Small intestine (tissue), 7 donors: ENCODE measurements at regions not wholly inside any gene's neighbourhood (a gene's known extent, or its start where the extent isn't known, plus 50 kb on each side); places are given as distances from the start of the nearest gene placed in this dataset.

Experiments used
- DNase-seq, 2 donors: peaks; one replicate each; pipeline versions ENCODE4 v3.0.0 to v3.0.0-alpha.2; 2013
- FAIRE-seq: peaks from 2 replicates; lab custom pipeline; 2012; peaks lifted over from hg19 to GRCh38; lab: Jason Lieb, UNC
- H3K27ac ChIP-seq, 3 donors: one replicate each; pipeline ENCODE4 v1.5.1; 2013; ENCODE audit warnings: low read length in 2 of 3, mild to moderate bottlenecking in 2 of 3, control low read depth in 1 of 3, inconsistent platforms in 1 of 3, low read depth in 1 of 3, moderate library complexity in 1 of 3
- H3K27me3 ChIP-seq, 3 donors: one replicate each; pipeline ENCODE4 v1.6.1; 2013; ENCODE audit warnings: low read length in 3 of 3, inconsistent platforms in 1 of 3; ENCODE audit not compliant: control insufficient read depth in 3 of 3, insufficient read depth in 3 of 3
- H3K36me3 ChIP-seq, 3 donors: one replicate each; pipeline ENCODE4 v1.6.1; 2013; ENCODE audit warnings: low read length in 3 of 3, inconsistent platforms in 1 of 3, low read depth in 1 of 3, mild to moderate bottlenecking in 1 of 3, moderate library complexity in 1 of 3; ENCODE audit not compliant: control insufficient read depth in 3 of 3, insufficient read depth in 2 of 3
- H3K4me1 ChIP-seq, 3 donors: one replicate each; pipeline ENCODE4 v1.6.1; 2013; ENCODE audit warnings: low read length in 2 of 3, inconsistent platforms in 1 of 3, low read depth in 1 of 3, mild to moderate bottlenecking in 1 of 3, moderate library complexity in 1 of 3; ENCODE audit not compliant: control insufficient read depth in 3 of 3, insufficient read depth in 2 of 3
- H3K4me3 ChIP-seq, 3 donors: one replicate each; pipeline ENCODE4 v1.5.1; 2013; ENCODE audit warnings: low read length in 3 of 3, control low read depth in 1 of 3, inconsistent platforms in 1 of 3, low read depth in 1 of 3, mild to moderate bottlenecking in 1 of 3, moderate library complexity in 1 of 3
- H3K9me3 ChIP-seq, 2 donors: one replicate each; pipeline ENCODE4 v1.6.1; 2013; ENCODE audit warnings: low read depth in 1 of 2, low read length in 1 of 2; ENCODE audit not compliant: control insufficient read depth in 2 of 2, insufficient read depth in 1 of 2
- whole genome bisulfite sequencing, 3 donors: extraction: QIAGEN DNeasy Blood & Tissue Kit; methylation state at CpG; one replicate each; pipeline ENCODE4 v1.1.7; 2013; 5-methylcytosine and 5-hydroxymethylcytosine counted together
- donor health status: healthy with polysubstance abuse.
- donor health status: control.
- donor health status: control.
- donor health status: Bipolar disorder and iron deficiency.
- donor health status: healthy.

DNA sequence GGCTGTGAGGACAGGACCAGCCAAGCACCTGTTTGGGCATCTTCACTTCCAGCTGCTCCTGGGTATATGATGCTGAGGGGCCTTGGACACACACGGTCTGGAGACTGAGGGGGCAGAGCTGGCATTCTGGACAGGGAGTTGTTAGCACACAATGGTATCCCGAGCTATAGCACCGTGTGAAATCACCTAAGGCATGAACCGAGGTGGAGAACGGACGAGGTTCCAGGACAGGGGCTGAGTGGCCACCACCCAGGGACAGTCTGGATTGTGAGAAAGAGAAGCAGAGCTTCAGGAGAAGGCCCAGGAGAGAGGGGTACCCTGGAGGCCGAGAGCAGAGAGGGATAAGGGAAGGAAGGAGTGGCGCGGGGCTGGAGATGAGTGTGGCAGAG is 571.8 kb downstream of the TCERG1L start:
- no peak overlapping the region for H3K4me3 ChIP-seq
- H3K36me3 ChIP-seq: no peaks in the 10 kb centered on the region
- DNase-seq (no peak), FAIRE-seq (no peak)
- WGBS, 3 donors: 60 to 76% (median 71%) methylated on average over 9 of the region's 9 CpGs
- H3K27ac ChIP-seq: no peak overlapping the region
- H3K9me3 ChIP-seq: no peaks in the 10 kb centered on the region
- H3K4me1 ChIP-seq: no peaks in the 10 kb centered on the region
- H3K27me3 ChIP-seq: no peaks in the 10 kb centered on the region

DNA sequence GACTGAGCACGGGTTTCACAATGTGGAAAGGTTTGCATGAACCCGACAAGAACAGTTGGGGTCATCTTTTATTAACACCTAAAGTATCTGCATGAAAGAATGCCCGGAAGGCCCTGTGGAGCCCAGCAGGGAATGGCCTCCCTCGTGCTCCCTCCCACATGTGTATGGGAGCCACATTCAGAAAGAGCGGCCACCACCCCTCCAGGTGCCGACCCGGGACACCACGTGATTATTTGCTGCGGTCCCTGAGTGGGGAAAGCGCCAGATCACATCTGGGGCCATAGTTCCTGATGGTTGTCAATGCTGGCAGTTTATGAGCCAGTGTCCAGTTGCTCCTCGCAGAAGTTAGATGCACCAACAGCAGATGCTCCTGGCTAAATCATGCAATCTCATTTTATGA is 571.4 kb downstream of the TCERG1L start:
- Histone ChIP-seq H3K4me3 (no peak overlapping the region), H3K36me3 (no peaks in the 10 kb centered on the region), H3K9me3 (no peaks in the 10 kb centered on the region), H3K27ac (no peak overlapping the region), H3K4me1 (no peaks in the 10 kb centered on the region), H3K27me3 (no peaks in the 10 kb centered on the region)
- FAIRE-seq (no peak), DNase-seq (no peak)
- 79 to 84% (median 79%) methylated on average over 11 of the region's 11 CpGs for WGBS, 3 donors

DNA sequence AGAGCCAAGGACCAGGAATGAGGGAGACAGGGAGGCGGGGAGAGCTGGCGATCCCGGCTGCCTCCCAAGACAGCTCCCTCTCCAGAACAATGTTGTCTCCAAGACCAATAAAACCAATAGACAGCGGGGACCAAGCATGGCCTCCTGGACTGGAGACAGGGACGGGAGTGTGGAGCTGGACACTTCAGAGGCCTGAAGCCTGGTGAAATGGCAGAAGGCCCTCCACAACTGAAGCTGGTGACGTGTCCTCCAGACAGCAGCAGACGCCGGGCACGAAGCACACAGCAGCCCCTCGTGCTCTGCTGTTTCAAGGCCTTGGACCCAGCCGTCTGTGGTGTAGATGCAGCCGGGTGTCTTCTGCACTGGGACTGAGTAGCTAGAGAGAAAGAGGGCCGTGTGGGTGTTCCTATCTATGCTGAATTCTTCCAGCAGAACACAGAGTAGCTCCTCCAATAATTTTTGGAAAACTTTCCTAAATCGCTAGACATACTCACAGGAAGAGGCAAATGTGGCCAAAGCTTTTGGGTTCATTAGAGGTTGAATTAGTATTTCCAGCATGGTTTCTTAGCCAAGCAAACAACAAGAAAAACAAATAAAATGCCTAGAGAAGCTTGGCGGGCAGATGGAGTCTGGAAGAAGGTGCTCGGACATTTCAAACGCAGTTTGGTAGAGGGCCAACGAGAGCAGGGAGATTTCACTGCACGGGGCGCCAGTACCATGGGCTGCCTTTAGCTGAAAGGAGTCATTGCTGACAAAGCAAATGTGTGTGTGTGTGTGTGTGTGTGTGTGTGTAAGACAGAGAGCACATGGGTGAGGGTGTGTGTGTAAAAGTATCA is 570.4 kb downstream of the TCERG1L start:
- H3K36me3 ChIP-seq: no peaks in the 10 kb centered on the region
- no peak overlapping the region for H3K4me3 ChIP-seq
- no peaks in the 10 kb centered on the region for H3K4me1 ChIP-seq
- 62 to 69% (median 66%) methylated on average over 20 of the region's 20 CpGs for WGBS, 3 donors
- H3K27ac ChIP-seq: no peak overlapping the region
- H3K9me3 ChIP-seq: no peaks in the 10 kb centered on the region
- DNase-seq (no peak), FAIRE-seq (no peak)
- no peaks in the 10 kb centered on the region for H3K27me3 ChIP-seq

DNA sequence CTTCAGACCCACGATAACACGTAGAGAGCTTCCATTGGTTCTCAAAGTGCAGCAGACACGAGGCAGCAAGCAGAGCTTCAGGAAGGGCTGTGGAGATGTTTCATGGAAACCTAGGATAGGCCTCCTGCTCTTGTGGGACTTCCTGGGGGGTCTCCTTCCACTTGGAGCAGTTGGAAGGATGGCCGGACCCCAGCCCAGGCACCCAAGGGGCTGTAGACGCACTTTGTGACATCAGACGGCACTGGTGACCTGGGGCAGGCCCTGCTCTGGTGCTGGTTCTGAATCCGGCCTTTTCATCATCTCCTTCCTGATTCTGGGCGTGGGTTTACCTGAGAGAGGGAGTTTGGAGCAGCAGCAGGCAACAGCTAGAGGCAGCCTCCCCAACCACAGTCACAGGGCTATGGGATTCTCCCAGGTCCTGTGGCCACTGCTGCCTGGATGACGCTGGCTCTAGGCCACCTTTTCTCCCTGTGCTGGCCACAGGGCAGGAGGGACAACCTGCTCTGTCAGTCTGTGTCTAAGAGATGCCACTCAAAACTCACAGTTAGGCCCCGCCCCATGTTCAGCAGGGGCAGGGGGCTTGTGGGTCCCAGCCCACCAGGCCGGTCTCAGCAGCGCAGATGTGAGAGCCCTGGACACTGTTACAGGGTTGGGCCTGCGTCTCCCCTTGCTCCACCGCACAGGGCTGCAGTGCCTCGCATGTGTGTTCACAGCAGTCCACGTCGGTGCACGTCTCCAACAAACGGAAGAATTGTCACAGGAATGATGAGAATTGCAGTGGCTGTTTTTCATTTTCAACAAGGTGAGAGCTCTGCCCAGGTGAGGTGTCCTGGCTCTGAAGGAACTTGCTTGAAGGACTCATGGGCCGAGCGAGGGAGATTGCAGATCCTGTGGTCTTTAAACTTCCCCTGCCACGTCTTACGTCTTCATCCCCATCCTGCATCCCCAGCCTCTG is 569.3 kb downstream of the TCERG1L start:
- Histone ChIP-seq H3K27me3 (no peaks in the 10 kb centered on the region), H3K4me3 (no peak overlapping the region), H3K9me3 (no peaks in the 10 kb centered on the region), H3K4me1 (no peaks in the 10 kb centered on the region), H3K36me3 (no peaks in the 10 kb centered on the region), H3K27ac (no peak overlapping the region)
- WGBS, 3 donors: 78 to 82% (median 82%) methylated on average over 23 of the region's 23 CpGs
- DNase-seq: no peak
- FAIRE-seq: no peak

DNA sequence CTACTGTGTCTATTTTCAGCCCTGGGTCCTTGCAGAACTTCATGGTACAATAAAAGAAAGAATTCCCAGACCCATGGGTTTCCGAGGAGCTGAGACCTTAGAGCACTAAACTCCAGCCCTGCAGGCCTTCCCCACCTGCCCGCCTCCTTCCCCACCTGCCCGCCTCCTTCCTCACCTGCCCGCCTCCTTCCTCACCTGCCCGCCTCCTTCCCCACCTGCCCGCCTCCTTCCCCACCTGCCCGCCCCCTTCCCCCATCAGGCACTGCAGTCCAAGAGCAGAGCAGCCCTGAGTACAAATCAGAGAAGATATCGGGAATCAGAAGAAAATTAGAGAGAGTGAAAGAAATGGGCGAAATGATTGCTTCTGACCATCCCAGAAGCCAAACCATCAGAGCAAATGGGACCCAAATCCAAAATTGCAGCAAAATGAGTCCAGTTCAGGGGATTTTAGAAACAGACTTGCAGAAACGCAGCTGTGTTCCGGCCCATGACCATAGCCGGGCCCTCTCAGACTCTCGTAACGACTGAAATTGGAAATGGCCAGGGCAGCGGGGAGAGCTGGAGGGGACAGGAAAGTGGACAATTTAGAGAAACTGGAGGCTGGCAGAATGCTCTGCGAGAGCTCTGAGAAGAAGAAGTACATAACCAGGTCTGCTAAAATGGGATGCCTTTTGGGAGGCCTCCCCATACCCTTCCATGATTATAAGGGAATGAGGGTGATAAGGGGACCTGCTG is 568.4 kb downstream of the TCERG1L start:
- H3K27ac ChIP-seq: no peak overlapping the region
- no peaks in the 10 kb centered on the region for H3K27me3 ChIP-seq
- no peaks in the 10 kb centered on the region for H3K36me3 ChIP-seq
- no peak overlapping the region for H3K4me3 ChIP-seq
- H3K9me3 ChIP-seq: no peaks in the 10 kb centered on the region
- H3K4me1 ChIP-seq: no peaks in the 10 kb centered on the region
- DNase-seq: no peak
- WGBS, 3 donors: 53 to 72% (median 64%) methylated on average over 15 to 16 of the region's 16 CpGs
- no peak for FAIRE-seq

DNA sequence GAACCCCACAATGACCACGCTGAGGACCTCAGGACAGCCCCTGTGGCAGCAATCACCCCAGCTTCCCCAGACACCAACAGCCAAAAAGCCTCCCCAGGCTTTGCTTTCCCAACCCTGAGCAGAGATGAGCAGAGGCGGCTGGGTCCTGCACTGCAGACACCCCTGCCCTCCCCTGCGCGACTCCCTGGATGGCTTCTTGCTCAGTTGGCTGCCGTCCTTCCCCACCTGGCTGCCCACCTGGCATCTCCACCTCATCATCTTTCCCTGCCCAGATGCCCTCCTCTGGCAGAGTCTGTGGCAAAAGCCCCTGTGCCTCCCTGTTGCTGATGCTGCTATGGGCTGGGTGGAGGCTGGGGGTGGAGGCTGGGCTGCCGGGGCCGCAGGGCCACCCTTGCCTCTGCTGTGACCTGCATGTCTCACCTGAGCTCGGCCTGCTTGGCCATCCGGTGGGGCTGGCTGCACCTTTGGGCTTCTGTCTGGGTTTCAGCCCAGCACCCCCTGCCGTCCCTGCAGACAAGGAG is 567.7 kb downstream of the TCERG1L start:
- WGBS, 3 donors: 79 to 83% (median 83%) methylated on average over 10 of the region's 10 CpGs
- no peak overlapping the region for H3K27ac ChIP-seq
- no peaks in the 10 kb centered on the region for H3K4me1 ChIP-seq
- no peaks in the 10 kb centered on the region for H3K9me3 ChIP-seq
- H3K4me3 ChIP-seq: no peak overlapping the region
- no peaks in the 10 kb centered on the region for H3K27me3 ChIP-seq
- no peak for DNase-seq
- no peak for FAIRE-seq
- no peaks in the 10 kb centered on the region for H3K36me3 ChIP-seq

DNA sequence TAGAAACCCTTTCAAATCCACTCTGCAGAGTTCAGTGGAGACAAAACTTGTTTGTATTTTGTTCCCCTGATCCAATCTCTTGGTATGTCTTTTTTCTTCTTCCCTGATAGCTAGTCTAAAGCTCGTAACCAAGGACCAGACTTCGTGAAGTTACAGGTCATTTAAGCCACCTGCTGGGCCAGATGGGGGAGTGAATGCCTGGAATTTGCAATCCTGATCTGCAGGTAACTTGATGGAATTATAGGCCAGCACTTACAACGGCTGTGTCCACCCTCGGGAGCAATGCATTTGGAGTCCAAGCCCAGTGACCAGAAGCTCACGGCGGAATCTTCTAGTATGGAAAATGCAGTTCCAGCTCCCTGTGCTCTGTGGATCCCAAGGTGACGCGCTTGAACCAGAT is 566.9 kb downstream of the TCERG1L start:
- Histone ChIP-seq H3K27ac (no peak overlapping the region), H3K9me3 (no peaks in the 10 kb centered on the region), H3K27me3 (no peaks in the 10 kb centered on the region), H3K4me3 (no peak overlapping the region), H3K4me1 (no peaks in the 10 kb centered on the region), H3K36me3 (no peaks in the 10 kb centered on the region)
- DNase-seq: no peak
- 54 to 63% (median 59%) methylated on average over 8 of the region's 8 CpGs for WGBS, 3 donors
- no peak for FAIRE-seq

DNA sequence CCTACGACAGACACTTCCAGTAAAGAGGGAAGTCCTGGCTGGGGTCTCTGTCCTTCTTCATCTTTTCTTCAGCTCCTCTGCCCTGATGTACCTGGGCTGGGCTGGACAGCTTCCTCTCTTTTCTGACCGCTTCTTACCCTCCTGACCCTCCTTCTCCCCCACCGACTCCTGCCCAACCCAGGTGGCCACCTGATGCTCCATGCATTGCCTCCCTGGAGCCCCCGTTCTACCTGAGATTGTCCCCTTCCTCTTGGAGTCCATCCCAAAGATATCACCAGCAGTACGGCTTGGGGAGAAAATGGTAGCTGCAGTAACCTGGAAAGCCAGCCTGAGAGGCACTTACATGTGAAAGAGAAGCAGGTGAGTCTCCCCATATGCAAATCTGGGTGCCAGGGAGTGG is 566.3 kb downstream of the TCERG1L start:
- DNase-seq: no peak
- H3K4me1 ChIP-seq: no peaks in the 10 kb centered on the region
- H3K27ac ChIP-seq: no peak overlapping the region
- no peak for FAIRE-seq
- no peaks in the 10 kb centered on the region for H3K36me3 ChIP-seq
- no peak overlapping the region for H3K4me3 ChIP-seq
- no peaks in the 10 kb centered on the region for H3K27me3 ChIP-seq
- 53 to 57% (median 56%) methylated on average over 5 of the region's 5 CpGs for WGBS, 3 donors
- no peaks in the 10 kb centered on the region for H3K9me3 ChIP-seq
